HCT116 (cell line): ENCODE measurements at regions not wholly inside any gene's neighbourhood (a gene's known extent, or its start where the extent isn't known, plus 50 kb on each side); places are given as distances from the start of the nearest gene placed in this dataset.

ENCODE experiments used
- ATAC-seq: fragments of 200-7000 bp; cut with Tn5 transposase; 2 replicates; pipeline ENCODE4 v1.9.1; 2020; ENCODE audit warnings: mild to moderate bottlenecking, moderate library complexity
- BruUV-seq: library from RNA; stranded (reverse); fragments of 400-500 nt; replicated peaks from 2 replicates; lab custom pipeline; 2021; lab: Mats Ljungman, UMichigan
- CTCF ChIA-PET: fragments of 300-600 bp; sonication (Branson Sonifier 250); formaldehyde crosslinking; loops from one replicate; lab custom pipeline; 2021; ENCODE audit warnings: antibody characterized with exemption; lab: Charles Lee
- POLR2A ChIA-PET: fragments of 300-600, 350-600 bp; sonication (Branson Sonifier 250); formaldehyde crosslinking; loops from one replicate; lab custom pipeline; 2021; ENCODE audit warnings: antibody characterized with exemption; lab: Charles Lee
- RAD21 ChIA-PET, 2 experiments: fragments of 300-600 bp; sonication (Branson Sonifier 250); formaldehyde crosslinking; loops; one replicate each; lab custom pipeline; 2023; ENCODE audit warnings: low total read pairs in 2 of 2; ENCODE audit not compliant: uncharacterized antibody in 2 of 2, unreplicated experiment in 2 of 2, low non-redundant PET in 1 of 2; lab: Charles Lee
- DNase-seq: peaks from one replicate; pipeline ENCODE4 v3.0.0-alpha.2; 2010; ENCODE audit warnings: low read depth, low spot score
- H2AFZ ChIP-seq: fragments of 200-600 bp; shearing (Covaris generic), sonication (generic); 2 replicates; pipeline ENCODE4 v1.6.1; 2017; ENCODE audit warnings: low read depth, mixed run types, mixed read lengths, antibody characterized with exemption, low read length; ENCODE audit not compliant: poor library complexity, severe bottlenecking
- H3K27ac ChIP-seq: 2 replicates; pipeline ENCODE4 v1.5.1; 2012; ENCODE audit warnings: low read depth, low read length
- H3K27me3 ChIP-seq: fragments of 200-600 bp; sonication (generic); 2 replicates; pipeline ENCODE4 v1.6.1; 2016; ENCODE audit warnings: mixed run types, low read length, mixed read lengths; ENCODE audit not compliant: insufficient read depth
- H3K36me3 ChIP-seq, 2 experiments: fragments of 200-500 bp in 1 of 2; fragments of 200-600 bp in 1 of 2; sonication (Bioruptor generic) in 1 of 2; sonication (generic) in 1 of 2; 2 replicates each; pipeline versions ENCODE4 v1.5.1 to v1.6.1; 2014 to 2016; ENCODE audit warnings: low read length in 2 of 2, inconsistent platforms in 1 of 2, mixed read lengths in 1 of 2, mixed run types in 1 of 2; ENCODE audit not compliant: insufficient read depth in 2 of 2, control insufficient read depth in 1 of 2
- H3K4me1 ChIP-seq, 2 experiments: fragments of 200-600 bp in 1 of 2; sonication (generic) in 1 of 2; 2 replicates each; pipeline versions ENCODE4 v1.5.1 to v1.6.1; 2012 to 2017; ENCODE audit warnings: low read length in 2 of 2, inconsistent platforms in 1 of 2, mild to moderate bottlenecking in 1 of 2, mixed read lengths in 1 of 2, mixed run types in 1 of 2, moderate library complexity in 1 of 2; ENCODE audit not compliant: insufficient read depth in 2 of 2, control insufficient read depth in 1 of 2
- H3K4me2 ChIP-seq: fragments of 200-600 bp; sonication (generic); 2 replicates; pipeline ENCODE4 v1.6.1; 2017; ENCODE audit warnings: mixed run types, low read length, mixed read lengths
- H3K4me3 ChIP-seq, 2 experiments: fragments of 200-600 bp in 1 of 2; sonication (generic) in 1 of 2; replicated peaks in 1 of 2; 2 replicates each; pipeline ENCODE4 v1.5.1; 2011 to 2016; ENCODE audit warnings: low read length in 2 of 2, control low read depth in 1 of 2, low read depth in 1 of 2, mild to moderate bottlenecking in 1 of 2, mixed read lengths in 1 of 2, mixed run types in 1 of 2
- H3K79me2 ChIP-seq: fragments of 200-600 bp; sonication (generic); 2 replicates; pipeline ENCODE4 v1.6.1; 2017; ENCODE audit warnings: mild to moderate bottlenecking, mixed run types, low read length, moderate library complexity, mixed read lengths; ENCODE audit not compliant: insufficient read depth
- H3K9ac ChIP-seq: fragments of 200-600 bp; sonication (generic); 2 replicates; pipeline ENCODE4 v1.6.1; 2016; ENCODE audit warnings: low read length, mixed read lengths
- H3K9me2 ChIP-seq: fragments of 200-600 bp; sonication (generic), shearing (Covaris generic); 2 replicates; pipeline ENCODE4 v1.6.1; 2017; ENCODE audit warnings: mixed run types, mild to moderate bottlenecking, moderate library complexity; ENCODE audit not compliant: insufficient read depth
- H3K9me3 ChIP-seq, 2 experiments: fragments of 200-500 bp in 1 of 2; fragments of 200-600 bp in 1 of 2; sonication (Bioruptor generic) in 1 of 2; sonication (generic) in 1 of 2; 2 replicates each; pipeline ENCODE4 v1.6.1; 2014 to 2017; ENCODE audit warnings: low read length in 2 of 2, mixed read lengths in 2 of 2, inconsistent platforms in 1 of 2, low read depth in 1 of 2, mild to moderate bottlenecking in 1 of 2, mixed run types in 1 of 2, moderate library complexity in 1 of 2; ENCODE audit not compliant: control insufficient read depth in 1 of 2, insufficient read depth in 1 of 2
- H4K20me1 ChIP-seq: fragments of 200-600 bp; sonication (generic), shearing (Covaris generic); 2 replicates; pipeline ENCODE4 v1.6.1; 2017; ENCODE audit warnings: mixed run types, mild to moderate bottlenecking, moderate library complexity; ENCODE audit not compliant: insufficient read depth
- CBX3 ChIP-seq: IDR thresholded peaks from 2 replicates; pipeline ENCODE4 v1.6.1; 2012; ENCODE audit warnings: low read depth
- CEBPB ChIP-seq: IDR thresholded peaks from 2 replicates; pipeline ENCODE4 v1.6.1; 2012; ENCODE audit warnings: low read depth
- CTCF ChIP-seq, 3 experiments: fragments of 200-600 bp in 1 of 3; sonication (generic) in 1 of 3; IDR thresholded peaks in 2 of 3; conservative IDR thresholded peaks in 1 of 3; 2 replicates each; pipeline ENCODE4 v1.5.1; 2012 to 2017; ENCODE audit warnings: low read depth in 2 of 3, low read length in 2 of 3, antibody characterized with exemption in 1 of 3, borderline replicate concordance in 1 of 3, control low read depth in 1 of 3, mild to moderate bottlenecking in 1 of 3, mixed read lengths in 1 of 3, mixed run types in 1 of 3, moderate library complexity in 1 of 3; ENCODE audit not compliant: insufficient read depth in 1 of 3
- EZH2 ChIP-seq: fragments of 200-600 bp; sonication (generic); IDR thresholded peaks from 2 replicates; pipeline ENCODE4 v1.6.1; 2017; ENCODE audit warnings: antibody characterized with exemption, mixed run types
- EZH2phosphoT487 ChIP-seq: fragments of 200-600 bp; IDR thresholded peaks from 2 replicates; pipeline ENCODE4 v1.6.1; 2018; ENCODE audit warnings: antibody characterized with exemption, borderline replicate concordance
- FOSL1 ChIP-seq: IDR thresholded peaks from 2 replicates; pipeline ENCODE4 v1.6.1; 2012; ENCODE audit warnings: low read depth
- JUND ChIP-seq: IDR thresholded peaks from 2 replicates; pipeline ENCODE4 v1.6.1; 2012
- POLR2AphosphoS5 ChIP-seq: IDR thresholded peaks from 2 replicates; pipeline ENCODE4 v1.6.1; 2011; ENCODE audit warnings: mild to moderate bottlenecking, low read depth, low read length, moderate library complexity
- RAD21 ChIP-seq: IDR thresholded peaks from 2 replicates; pipeline ENCODE4 v1.6.1; 2012; ENCODE audit warnings: low read depth, mild to moderate bottlenecking
- SP1 ChIP-seq: IDR thresholded peaks from 2 replicates; pipeline ENCODE4 v1.6.1; 2012; ENCODE audit warnings: low read depth
- SRF ChIP-seq: IDR thresholded peaks from 2 replicates; pipeline ENCODE4 v1.6.1; 2012; ENCODE audit warnings: low read depth
- TCF7L2 ChIP-seq: IDR thresholded peaks from 2 replicates; pipeline ENCODE4 v1.7.0; 2011; ENCODE audit warnings: borderline replicate concordance, inconsistent platforms; ENCODE audit not compliant: insufficient read depth, insufficient read length; ENCODE audit errors: extremely low read depth
- ZFX ChIP-seq: fragments of 450-650 bp; IDR thresholded peaks from 2 replicates; pipeline ENCODE4 v1.6.1; 2017
- ZNF274 ChIP-seq: fragments of 200-500 bp; sonication (Bioruptor generic); IDR thresholded peaks from 2 replicates; pipeline ENCODE4 v1.6.1; 2014; ENCODE audit warnings: mild to moderate bottlenecking, low read depth, low read length, inconsistent platforms
- intact Hi-C: fragments of 100-400 bp; cut with micrococcal nuclease; formaldehyde crosslinking; loops from 2 replicates; pipeline ENCODE4 v1.10.0; 2022
- TF ChIP-seq, protein P1 (sequence below): IDR thresholded peaks from 2 replicates; pipeline ENCODE4 v1.6.1; 2012
- TF ChIP-seq, protein P2 (sequence below): IDR thresholded peaks from 2 replicates; pipeline ENCODE4 v1.6.1; 2011; ENCODE audit warnings: mild to moderate bottlenecking, low read length, moderate library complexity; ENCODE audit not compliant: insufficient replicate concordance; ENCODE audit errors: extremely low read depth
- TF ChIP-seq, protein P3 (sequence below): IDR thresholded peaks from 2 replicates; pipeline ENCODE4 v1.6.1; 2012; ENCODE audit warnings: low read depth
- TF ChIP-seq, protein P4 (sequence below): IDR thresholded peaks from 2 replicates; pipeline ENCODE4 v1.6.1; 2012

- Histone ChIP-seq H3K9me3 (peaks cover 3 to 4% of the 10 kb centered on the region in 2 experiments; a peak in 2 of 4 replicates), H3K4me1 (no peaks in the 10 kb centered on the region), H3K9ac (no peak overlapping the region), H4K20me1 (no peaks in the 10 kb centered on the region), H3K27me3 (no peaks in the 10 kb centered on the region), H2AFZ (no peak overlapping the region), H3K36me3 (no peaks in the 10 kb centered on the region), H3K27ac (no peak overlapping the region), H3K79me2 (no peaks in the 10 kb centered on the region), H3K4me2 (no peak overlapping the region), H3K9me2 (no peaks in the 10 kb centered on the region)
- no TSS peak for BruUV-seq
- CTCF ChIA-PET = no interaction called here
- intact Hi-C loops = no loop called here
- no peak for DNase-seq
- TF ChIP-seq RAD21 (no peak), CBX3 (no peak), ZNF274 (no peak), POLR2AphosphoS5 (no peak), SRF (no peak), ZFX (no peak), CTCF (IDR thresholded peaks at IDR 0.05 in 2 of 3, conservative IDR thresholded peaks at IDR 0.05 in 1 of 3; ENCODE audit: borderline replicate concordance in 1 of 3, insufficient read depth in 1 of 3, low read depth in 2 of 3, low read length in 2 of 3) (no peak), FOSL1 (no peak), EZH2phosphoT487 (no peak), SP1 (no peak), CEBPB (no peak), EZH2 (no peak), JUND (no peak), TCF7L2 (no peak)
- TF ChIP-seq, protein P1, sequence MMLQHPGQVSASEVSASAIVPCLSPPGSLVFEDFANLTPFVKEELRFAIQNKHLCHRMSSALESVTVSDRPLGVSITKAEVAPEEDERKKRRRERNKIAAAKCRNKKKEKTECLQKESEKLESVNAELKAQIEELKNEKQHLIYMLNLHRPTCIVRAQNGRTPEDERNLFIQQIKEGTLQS = no peak
- TF ChIP-seq, protein P2, sequence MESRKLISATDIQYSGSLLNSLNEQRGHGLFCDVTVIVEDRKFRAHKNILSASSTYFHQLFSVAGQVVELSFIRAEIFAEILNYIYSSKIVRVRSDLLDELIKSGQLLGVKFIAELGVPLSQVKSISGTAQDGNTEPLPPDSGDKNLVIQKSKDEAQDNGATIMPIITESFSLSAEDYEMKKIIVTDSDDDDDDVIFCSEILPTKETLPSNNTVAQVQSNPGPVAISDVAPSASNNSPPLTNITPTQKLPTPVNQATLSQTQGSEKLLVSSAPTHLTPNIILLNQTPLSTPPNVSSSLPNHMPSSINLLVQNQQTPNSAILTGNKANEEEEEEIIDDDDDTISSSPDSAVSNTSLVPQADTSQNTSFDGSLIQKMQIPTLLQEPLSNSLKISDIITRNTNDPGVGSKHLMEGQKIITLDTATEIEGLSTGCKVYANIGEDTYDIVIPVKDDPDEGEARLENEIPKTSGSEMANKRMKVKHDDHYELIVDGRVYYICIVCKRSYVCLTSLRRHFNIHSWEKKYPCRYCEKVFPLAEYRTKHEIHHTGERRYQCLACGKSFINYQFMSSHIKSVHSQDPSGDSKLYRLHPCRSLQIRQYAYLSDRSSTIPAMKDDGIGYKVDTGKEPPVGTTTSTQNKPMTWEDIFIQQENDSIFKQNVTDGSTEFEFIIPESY = no peak
- TF ChIP-seq, protein P3, sequence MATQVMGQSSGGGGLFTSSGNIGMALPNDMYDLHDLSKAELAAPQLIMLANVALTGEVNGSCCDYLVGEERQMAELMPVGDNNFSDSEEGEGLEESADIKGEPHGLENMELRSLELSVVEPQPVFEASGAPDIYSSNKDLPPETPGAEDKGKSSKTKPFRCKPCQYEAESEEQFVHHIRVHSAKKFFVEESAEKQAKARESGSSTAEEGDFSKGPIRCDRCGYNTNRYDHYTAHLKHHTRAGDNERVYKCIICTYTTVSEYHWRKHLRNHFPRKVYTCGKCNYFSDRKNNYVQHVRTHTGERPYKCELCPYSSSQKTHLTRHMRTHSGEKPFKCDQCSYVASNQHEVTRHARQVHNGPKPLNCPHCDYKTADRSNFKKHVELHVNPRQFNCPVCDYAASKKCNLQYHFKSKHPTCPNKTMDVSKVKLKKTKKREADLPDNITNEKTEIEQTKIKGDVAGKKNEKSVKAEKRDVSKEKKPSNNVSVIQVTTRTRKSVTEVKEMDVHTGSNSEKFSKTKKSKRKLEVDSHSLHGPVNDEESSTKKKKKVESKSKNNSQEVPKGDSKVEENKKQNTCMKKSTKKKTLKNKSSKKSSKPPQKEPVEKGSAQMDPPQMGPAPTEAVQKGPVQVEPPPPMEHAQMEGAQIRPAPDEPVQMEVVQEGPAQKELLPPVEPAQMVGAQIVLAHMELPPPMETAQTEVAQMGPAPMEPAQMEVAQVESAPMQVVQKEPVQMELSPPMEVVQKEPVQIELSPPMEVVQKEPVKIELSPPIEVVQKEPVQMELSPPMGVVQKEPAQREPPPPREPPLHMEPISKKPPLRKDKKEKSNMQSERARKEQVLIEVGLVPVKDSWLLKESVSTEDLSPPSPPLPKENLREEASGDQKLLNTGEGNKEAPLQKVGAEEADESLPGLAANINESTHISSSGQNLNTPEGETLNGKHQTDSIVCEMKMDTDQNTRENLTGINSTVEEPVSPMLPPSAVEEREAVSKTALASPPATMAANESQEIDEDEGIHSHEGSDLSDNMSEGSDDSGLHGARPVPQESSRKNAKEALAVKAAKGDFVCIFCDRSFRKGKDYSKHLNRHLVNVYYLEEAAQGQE = no peak
- TF ChIP-seq, protein P4, sequence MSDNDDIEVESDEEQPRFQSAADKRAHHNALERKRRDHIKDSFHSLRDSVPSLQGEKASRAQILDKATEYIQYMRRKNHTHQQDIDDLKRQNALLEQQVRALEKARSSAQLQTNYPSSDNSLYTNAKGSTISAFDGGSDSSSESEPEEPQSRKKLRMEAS = no peak
- TF ChIP-seq, all 23 proteins: peak for 0
- ATAC-seq = no peak
- RAD21 ChIA-PET = no interaction called here
- POLR2A ChIA-PET = no interaction called here
- no peak overlapping the region for H3K4me3 ChIP-seq
Measured at GRCh38 chr11:127919206-127920000, 668.0 kb downstream of the ETS1 start.
